ENCODE measurements at regions not wholly inside any gene's neighbourhood (a gene's known extent, or its start where the extent isn't known, plus 50 kb on each side); places are given as distances from the start of the nearest gene placed in this dataset.

DNA sequence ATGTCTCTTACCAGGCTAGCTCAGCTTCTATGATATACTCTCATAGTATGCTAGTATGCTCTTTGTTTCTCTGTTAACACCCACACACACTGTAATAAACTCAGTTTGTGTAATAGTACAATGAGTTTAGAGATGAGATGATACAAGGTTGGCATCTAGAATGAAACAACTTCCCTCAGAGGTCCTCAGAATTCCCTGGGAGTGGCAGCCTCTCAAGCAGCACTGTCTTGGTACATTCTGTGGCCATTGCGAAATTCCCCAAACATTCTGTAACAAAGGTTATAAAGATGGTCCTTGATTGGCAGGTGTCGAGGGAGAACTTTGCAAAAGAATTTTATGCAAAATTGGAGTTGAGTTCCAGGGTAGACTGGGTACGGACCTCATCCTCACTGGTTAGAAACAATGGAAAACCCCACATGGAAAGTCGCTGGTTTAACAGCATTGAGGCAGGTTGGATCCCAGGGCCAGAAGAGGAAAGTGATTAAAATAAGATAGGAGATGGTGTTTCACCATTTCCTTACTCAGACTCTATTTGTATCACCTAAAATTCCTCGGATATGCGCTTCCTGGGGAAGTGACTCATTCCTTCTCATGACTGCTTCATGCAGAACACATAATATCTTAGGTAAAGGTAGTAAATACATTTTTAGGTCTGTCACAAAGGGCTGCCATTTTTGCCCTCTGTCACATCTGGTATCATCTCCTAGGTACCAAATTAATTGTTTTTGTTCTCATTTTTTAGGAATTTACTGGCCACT, 657.8 kb downstream of the SORCS1 start:
- TF ChIP-seq, protein P1, sequence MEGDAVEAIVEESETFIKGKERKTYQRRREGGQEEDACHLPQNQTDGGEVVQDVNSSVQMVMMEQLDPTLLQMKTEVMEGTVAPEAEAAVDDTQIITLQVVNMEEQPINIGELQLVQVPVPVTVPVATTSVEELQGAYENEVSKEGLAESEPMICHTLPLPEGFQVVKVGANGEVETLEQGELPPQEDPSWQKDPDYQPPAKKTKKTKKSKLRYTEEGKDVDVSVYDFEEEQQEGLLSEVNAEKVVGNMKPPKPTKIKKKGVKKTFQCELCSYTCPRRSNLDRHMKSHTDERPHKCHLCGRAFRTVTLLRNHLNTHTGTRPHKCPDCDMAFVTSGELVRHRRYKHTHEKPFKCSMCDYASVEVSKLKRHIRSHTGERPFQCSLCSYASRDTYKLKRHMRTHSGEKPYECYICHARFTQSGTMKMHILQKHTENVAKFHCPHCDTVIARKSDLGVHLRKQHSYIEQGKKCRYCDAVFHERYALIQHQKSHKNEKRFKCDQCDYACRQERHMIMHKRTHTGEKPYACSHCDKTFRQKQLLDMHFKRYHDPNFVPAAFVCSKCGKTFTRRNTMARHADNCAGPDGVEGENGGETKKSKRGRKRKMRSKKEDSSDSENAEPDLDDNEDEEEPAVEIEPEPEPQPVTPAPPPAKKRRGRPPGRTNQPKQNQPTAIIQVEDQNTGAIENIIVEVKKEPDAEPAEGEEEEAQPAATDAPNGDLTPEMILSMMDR (conservative IDR thresholded peaks at IDR 0.05; ENCODE audit: low read depth, low read length), result no peak
- DNase-seq (ENCODE audit: low read depth), result no peak
- H3K4me3 ChIP-seq (ENCODE audit: low read length), result no peak overlapping the region

DNA sequence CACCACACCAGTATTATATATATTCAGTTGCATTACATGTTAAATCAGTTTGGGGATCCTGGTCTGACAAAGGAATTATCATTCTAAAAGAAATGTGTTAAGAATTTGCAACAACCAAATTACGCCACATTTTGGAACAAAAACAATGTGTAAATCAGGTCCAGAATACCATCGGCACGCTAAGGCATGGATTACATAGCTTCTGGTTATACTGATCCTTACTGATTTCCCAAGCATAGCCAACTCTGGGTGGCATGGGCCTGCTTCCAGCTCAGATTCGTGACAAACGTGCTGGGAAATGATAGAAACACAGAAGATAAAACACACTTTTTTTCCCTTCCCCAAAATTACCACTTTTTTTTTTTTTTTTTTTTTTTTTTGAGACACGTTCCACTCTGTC, 660.0 kb downstream of the SORCS1 start:
- no peak for DNase-seq (ENCODE audit: low read depth)
- H3K4me3 ChIP-seq (ENCODE audit: low read length), result no peak overlapping the region
- TF ChIP-seq, protein P1 (conservative IDR thresholded peaks at IDR 0.05; ENCODE audit: low read depth, low read length), result no peak

DNA sequence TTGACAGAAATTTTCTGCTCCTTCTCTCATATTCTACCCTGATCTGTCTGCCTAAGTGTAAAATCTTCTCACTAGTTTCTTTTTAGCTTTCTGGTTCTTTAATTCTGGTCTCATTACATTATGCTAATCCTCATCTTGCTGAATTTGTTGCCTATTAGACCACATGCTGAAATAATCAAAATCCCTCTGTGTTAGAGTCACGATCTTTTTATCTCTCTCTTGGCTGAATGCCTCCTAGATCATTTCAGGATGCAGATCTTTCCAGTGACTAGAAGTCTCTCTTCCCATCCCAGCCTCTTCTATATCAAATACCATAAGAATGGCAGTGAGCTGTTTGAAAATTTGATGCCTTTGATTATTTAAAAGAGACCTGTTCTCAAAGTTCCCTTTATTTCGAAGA, 661.9 kb downstream of the SORCS1 start:
- TF ChIP-seq, protein P1 (conservative IDR thresholded peaks at IDR 0.05; ENCODE audit: low read depth, low read length), result no peak
- no peak for DNase-seq (ENCODE audit: low read depth)
- no peak overlapping the region for H3K4me3 ChIP-seq (ENCODE audit: low read length)

DNA sequence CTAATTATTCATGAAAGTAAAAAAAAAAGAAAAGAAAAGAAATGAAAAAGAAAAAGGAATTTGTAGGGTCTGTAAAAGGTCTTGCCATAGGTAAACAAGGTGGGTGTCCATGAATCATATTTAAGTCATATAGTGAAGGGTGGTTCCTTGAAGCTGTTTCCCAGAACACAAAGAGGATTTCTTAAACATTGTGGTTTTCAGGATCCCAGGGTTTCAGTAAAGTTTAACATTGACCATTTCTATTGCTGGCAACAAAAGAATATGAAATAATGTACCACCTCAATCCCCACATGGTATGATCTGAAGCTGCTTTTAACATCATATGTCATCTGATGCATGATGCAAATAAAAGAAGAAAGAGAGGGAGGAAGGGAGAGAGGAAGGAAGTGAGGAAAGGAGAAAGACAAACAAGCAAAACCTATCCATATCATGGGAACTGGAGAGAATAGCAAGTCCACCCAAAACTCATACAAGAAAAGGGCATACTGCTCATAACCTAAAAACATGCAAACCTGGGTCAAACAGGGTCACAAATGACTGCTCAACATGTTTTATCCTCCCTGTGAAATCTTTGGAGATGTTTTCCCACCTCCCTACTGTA, 663.5 kb downstream of the SORCS1 start:
- DNase-seq (ENCODE audit: low read depth), result no peak
- no peak overlapping the region for H3K4me3 ChIP-seq (ENCODE audit: low read length)
- TF ChIP-seq, protein P1 (conservative IDR thresholded peaks at IDR 0.05; ENCODE audit: low read depth, low read length), result no peak

DNA sequence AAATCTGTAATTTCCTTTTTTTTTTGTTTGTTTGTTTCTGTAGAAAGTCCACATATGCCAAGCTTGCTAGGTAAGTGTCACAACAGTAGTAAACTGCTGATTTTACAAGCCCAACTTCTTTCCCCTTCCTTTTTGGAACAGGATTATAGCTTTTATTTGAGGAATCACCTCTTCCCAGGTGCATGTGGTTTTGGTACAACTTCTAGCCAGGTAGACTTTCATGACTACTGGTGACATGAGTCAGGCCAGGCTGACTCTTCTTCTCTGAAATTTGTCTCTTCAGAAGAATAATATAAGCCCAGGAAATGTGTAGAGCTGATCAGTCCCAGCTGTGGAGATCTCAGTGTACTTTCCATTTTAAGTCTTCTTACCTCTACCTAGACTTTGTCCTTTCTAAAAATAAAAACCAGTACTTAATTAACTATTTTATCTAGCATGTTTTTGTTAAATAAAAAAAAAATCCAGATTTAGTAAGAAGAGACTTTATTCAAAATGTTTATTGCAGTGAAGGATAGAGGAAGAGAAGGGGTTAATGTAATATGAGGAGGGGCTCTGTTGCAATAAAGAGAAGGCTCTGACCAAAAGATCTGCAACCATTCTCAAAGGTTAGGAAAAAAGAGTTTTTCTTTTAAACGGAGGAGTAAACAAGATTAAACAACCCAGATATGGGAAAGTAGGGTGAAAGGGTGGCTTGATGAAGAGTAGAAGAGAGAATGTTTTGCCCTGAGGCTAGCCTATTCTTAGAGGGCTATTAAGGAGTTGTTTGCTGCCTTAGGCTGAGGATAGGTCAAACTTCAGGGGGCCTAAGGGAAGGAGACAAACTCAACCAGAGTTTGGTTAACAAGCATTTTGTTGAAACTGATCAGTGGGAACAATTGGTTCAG, 664.2 kb downstream of the SORCS1 start:
- no peak overlapping the region for H3K4me3 ChIP-seq (ENCODE audit: low read length)
- TF ChIP-seq, protein P1 (conservative IDR thresholded peaks at IDR 0.05; ENCODE audit: low read depth, low read length), result no peak
- DNase-seq (ENCODE audit: low read depth), result no peak

DNA sequence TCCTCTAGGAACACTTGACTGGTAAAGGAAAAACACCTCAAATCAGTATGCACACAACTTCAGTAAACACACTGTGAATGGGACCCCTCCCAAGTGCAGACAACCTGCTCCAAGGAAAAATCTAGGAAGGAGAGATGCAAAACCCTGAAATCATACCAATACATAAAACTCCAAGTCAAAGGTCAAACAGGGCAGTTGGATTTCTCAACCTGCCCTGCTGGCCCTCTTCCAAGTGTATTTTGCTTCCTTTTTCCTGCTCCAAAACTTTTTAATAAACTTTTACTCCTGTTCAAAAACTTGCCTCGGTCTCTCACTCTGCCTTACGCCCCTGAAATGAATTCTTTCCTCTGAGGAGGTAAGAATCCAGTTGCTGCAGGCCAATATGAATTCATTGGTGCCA, 665.1 kb downstream of the SORCS1 start:
- DNase-seq (ENCODE audit: low read depth), result no peak
- TF ChIP-seq, protein P1 (conservative IDR thresholded peaks at IDR 0.05; ENCODE audit: low read depth, low read length), result no peak
- no peak overlapping the region for H3K4me3 ChIP-seq (ENCODE audit: low read length)

All from retinal pigment epithelial cell (primary cell).